Fibroblast of villous mesenchyme (primary cell): ENCODE measurements at regions not wholly inside any gene's neighbourhood (a gene's known extent, or its start where the extent isn't known, plus 50 kb on each side); places are given as distances from the start of the nearest gene placed in this dataset.

Source experiments
- DNase-seq: peaks from one replicate; pipeline ENCODE4 v3.0.0-alpha.2; 2010; ENCODE audit warnings: low read depth
- H3K4me3 ChIP-seq: 2 replicates; pipeline ENCODE4 v1.5.1; 2011; ENCODE audit warnings: low read depth, mild to moderate bottlenecking, low read length
- CTCF ChIP-seq: IDR thresholded peaks from 2 replicates; pipeline ENCODE4 v1.5.1; 2012; ENCODE audit warnings: low read depth, mild to moderate bottlenecking, low read length; ENCODE audit not compliant: insufficient read depth

GRCh38 chr16:17939122-17939536, 397.4 kb downstream of the NPIPA8 start:
- no peak for TF ChIP-seq CTCF
- H3K4me3 ChIP-seq: no peak overlapping the region

DNA sequence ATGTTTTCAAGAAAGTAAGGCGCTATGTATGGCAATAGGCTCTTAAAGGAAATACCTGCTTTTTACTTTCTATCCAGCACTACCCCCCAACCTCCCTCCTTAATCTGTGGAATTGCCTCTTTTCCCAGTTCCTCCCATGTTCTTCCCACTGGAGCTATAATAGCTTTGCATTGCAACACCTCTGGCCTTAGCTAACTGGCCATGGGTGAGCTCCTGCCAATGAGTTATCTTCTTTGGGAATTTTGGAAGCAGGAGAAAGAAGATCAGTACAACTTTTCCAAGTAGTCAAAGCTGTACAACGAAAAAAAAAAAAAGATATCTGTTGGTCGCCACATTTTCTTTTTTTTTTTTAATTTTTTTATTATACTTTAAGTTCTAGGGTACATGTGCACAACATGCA, 398.0 kb downstream of the NPIPA8 start:
- no peak for DNase-seq
- no peak overlapping the region for H3K4me3 ChIP-seq
- TF ChIP-seq CTCF: no peak

More at GRCh38 chr16:17939122-17939536, 397.4 kb downstream of the NPIPA8 start:
- DNase-seq: no peak

DNA sequence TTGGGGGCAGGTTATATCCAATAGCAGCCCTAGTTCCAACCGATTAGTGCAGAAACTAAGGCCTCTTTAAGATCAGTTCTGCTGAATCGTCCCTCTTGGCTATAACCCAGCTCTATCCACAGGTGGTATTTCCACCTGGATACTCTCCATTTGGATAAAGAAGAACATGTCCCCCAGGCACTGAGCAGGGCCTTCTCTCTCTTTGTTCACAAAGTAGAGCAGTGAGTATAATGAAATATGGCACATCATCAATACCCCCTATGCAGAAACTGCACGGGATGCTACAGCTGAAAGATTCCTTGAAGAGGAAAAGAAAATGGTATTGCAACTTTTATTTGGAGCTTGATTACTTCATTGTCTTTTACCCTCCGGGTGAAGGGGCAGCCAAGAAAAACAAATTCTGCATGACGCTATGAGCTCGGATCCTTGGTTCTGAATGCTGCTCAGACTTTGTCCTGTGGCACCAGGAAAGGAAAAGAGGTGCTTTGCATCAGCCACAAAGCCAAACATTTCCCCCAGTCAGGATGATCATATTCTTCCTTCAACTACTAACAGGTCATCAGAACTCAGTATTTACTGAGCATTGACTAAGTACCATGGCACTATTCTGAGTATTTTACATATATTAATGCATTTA, 399.7 kb downstream of the NPIPA8 start:
- no peak for DNase-seq
- H3K4me3 ChIP-seq: no peak overlapping the region
- TF ChIP-seq CTCF: no peak

GRCh38 chr16:17930280-17930679, 406.3 kb downstream of the NPIPA8 start:
- no peak overlapping the region for H3K4me3 ChIP-seq
- no peak for TF ChIP-seq CTCF
- DNase-seq: no peak

GRCh38 chr16:17926866-17927399, 409.6 kb downstream of the NPIPA8 start:
- no peak for TF ChIP-seq CTCF
- no peak overlapping the region for H3K4me3 ChIP-seq

DNA sequence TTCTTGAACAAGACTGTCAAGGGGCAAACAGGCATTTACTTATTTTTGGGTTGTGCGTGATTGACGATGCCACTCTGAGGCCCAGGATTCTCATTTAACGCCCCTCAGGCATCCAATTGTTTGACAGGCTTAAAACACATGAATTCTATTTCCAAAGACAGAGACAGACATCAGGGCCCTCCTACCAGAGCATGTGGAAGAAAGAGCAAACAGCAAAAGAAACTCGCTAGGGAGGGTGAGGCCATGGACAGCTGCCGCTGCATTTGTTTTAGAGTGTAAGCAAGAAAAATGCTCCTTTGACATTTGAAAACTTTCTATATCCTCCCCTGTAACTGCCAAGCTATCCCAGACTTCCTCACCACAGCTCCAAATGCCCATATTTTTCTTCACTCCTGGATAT, 410.1 kb downstream of the NPIPA8 start:
- no peak overlapping the region for H3K4me3 ChIP-seq
- no peak for TF ChIP-seq CTCF
- DNase-seq: no peak

More at GRCh38 chr16:17926866-17927399, 409.6 kb downstream of the NPIPA8 start:
- no peak for DNase-seq

DNA sequence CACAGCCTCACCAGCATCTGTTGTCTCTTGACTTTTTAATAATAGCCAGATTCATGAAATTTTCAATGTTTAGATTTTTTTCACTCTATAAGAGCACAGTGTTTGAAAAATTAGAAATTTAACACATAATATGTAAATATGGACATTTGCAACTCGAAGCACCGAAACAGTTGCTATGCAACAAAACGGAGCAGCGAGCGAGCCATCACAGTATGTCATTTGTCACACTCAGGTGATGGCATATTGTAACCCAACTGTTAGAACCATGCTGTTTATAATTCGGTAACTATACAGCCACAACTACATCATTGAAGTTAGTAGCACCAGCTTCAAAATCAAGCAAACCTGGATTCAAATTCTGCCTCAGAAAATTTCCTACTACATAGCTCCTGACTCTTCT, 410.8 kb downstream of the NPIPA8 start:
- no peak for DNase-seq
- H3K4me3 ChIP-seq: no peak overlapping the region
- no peak for TF ChIP-seq CTCF
